ENCODE measurements at regions not wholly inside any gene's neighbourhood (a gene's known extent, or its start where the extent isn't known, plus 50 kb on each side); places are given as distances from the start of the nearest gene placed in this dataset.

DNA sequence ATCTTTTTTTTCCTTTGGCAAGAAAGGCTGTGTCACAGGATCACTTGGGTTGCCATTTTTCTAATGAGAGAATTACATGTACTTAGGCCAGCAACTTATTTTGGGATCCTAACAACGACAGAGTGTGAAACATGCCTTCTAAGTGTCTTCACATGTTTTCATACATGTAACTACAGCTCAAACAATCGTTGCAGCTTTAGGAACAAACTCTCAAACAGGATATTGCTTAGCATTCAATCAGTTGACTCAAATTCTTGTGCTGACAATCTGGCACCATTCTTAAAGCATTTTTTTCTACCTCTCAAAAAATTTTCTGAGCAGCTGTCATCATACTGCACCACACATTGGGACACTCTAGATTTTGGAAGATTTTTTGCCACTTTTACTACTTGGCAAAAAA, 435.5 kb downstream of the HINT1 start:
- H3K36me3 ChIP-seq (ENCODE audit: control insufficient read depth, insufficient read depth, low read length) = no peaks in the 10 kb centered on the region
- H3K4me3 ChIP-seq (ENCODE audit: low read length) = no peak overlapping the region
- peaks cover 1% of the 10 kb centered on the region; the same call in 1 of the 2 replicates for H3K4me1 ChIP-seq (ENCODE audit: control insufficient read depth, insufficient read depth, low read length)
- no peak overlapping the region for H3K27ac ChIP-seq (ENCODE audit: low read length)
- no CpG with 5 or more reads among the region's 2 CpGs for WGBS (ENCODE audit: insufficient coverage, insufficient read length)
- DNase-seq (ENCODE audit: low read depth, low spot score) = no peak
- no peaks in the 10 kb centered on the region for H3K9me3 ChIP-seq (ENCODE audit: control insufficient read depth, insufficient read depth, low read length)
- H3K27me3 ChIP-seq (ENCODE audit: control insufficient read depth, insufficient read depth, low read length) = no peaks in the 10 kb centered on the region

DNA sequence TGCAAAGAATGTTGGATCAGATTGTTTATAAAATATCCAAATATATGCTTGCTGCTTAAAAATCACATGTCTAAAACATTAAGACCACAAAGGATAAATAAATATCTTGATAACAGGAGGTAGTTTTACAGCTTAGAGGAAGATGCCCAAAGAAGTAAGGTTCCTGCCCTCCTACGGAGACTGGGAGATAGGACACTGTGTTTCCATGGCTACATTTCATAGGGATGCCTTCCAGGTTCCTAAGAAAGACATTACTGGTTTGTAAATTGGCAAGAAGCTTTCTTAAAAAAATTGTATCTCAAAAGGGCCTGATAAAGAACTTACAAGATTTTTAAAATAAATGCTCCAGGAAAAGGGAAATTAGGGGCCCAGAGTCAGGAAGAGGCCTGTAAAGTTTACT, 437.2 kb downstream of the HINT1 start:
- no peak for DNase-seq (ENCODE audit: low read depth, low spot score)
- H3K9me3 ChIP-seq (ENCODE audit: control insufficient read depth, insufficient read depth, low read length) = no peaks in the 10 kb centered on the region
- no peaks in the 10 kb centered on the region for H3K27me3 ChIP-seq (ENCODE audit: control insufficient read depth, insufficient read depth, low read length)
- H3K36me3 ChIP-seq (ENCODE audit: control insufficient read depth, insufficient read depth, low read length) = no peaks in the 10 kb centered on the region
- H3K4me1 ChIP-seq (ENCODE audit: control insufficient read depth, insufficient read depth, low read length) = peaks cover 1% of the 10 kb centered on the region; the same call in 1 of the 2 replicates
- H3K27ac ChIP-seq (ENCODE audit: low read length) = no peak overlapping the region
- no CpG with 5 or more reads among the region's 1 CpG for WGBS (ENCODE audit: insufficient coverage, insufficient read length)
- no peak overlapping the region for H3K4me3 ChIP-seq (ENCODE audit: low read length)

DNA sequence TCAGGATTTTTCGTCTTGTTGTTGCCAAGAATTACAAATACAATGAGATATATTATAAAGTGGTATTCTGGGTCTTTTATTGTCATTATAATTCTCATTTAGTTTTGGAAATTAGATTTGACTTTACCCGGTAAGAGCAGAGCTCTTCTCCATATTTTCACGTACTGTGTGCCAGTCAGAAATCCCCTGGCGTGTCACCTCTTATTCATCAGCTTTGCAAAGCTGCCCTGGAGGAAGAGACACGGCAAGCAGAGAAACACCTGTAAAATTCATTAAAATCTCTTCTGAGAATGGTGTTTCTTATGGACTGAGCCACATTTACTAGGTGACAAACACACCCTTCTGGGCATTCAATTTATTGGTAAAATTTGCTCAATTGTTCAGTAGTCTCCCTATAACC, 440.4 kb downstream of the HINT1 start:
- Histone ChIP-seq H3K27me3 (ENCODE audit: control insufficient read depth, insufficient read depth, low read length) (no peaks in the 10 kb centered on the region), H3K4me1 (ENCODE audit: control insufficient read depth, insufficient read depth, low read length) (no peaks in the 10 kb centered on the region), H3K27ac (ENCODE audit: low read length) (no peak overlapping the region), H3K9me3 (ENCODE audit: control insufficient read depth, insufficient read depth, low read length) (no peaks in the 10 kb centered on the region), H3K36me3 (ENCODE audit: control insufficient read depth, insufficient read depth, low read length) (no peaks in the 10 kb centered on the region), H3K4me3 (ENCODE audit: low read length) (no peak overlapping the region)
- no CpG with 5 or more reads among the region's 5 CpGs for WGBS (ENCODE audit: insufficient coverage, insufficient read length)
- DNase-seq (ENCODE audit: low read depth, low spot score) = no peak

- WGBS (ENCODE audit: insufficient coverage, insufficient read length) = no CpG with 5 or more reads among the region's 1 CpG
- H3K4me1 ChIP-seq (ENCODE audit: control insufficient read depth, insufficient read depth, low read length) = no peaks in the 10 kb centered on the region
- DNase-seq (ENCODE audit: low read depth, low spot score) = peak; percentile 13
- H3K9me3 ChIP-seq (ENCODE audit: control insufficient read depth, insufficient read depth, low read length) = no peaks in the 10 kb centered on the region
- no peak overlapping the region for H3K4me3 ChIP-seq (ENCODE audit: low read length)
- no peaks in the 10 kb centered on the region for H3K36me3 ChIP-seq (ENCODE audit: control insufficient read depth, insufficient read depth, low read length)
- H3K27me3 ChIP-seq (ENCODE audit: control insufficient read depth, insufficient read depth, low read length) = no peaks in the 10 kb centered on the region
- H3K27ac ChIP-seq (ENCODE audit: low read length) = no peak overlapping the region
Measured at GRCh38 chr5:130720355-130720754, 444.7 kb downstream of the HINT1 start.

- Histone ChIP-seq H3K36me3 (ENCODE audit: control insufficient read depth, insufficient read depth, low read length) (no peaks in the 10 kb centered on the region), H3K27ac (ENCODE audit: low read length) (no peak overlapping the region), H3K4me3 (ENCODE audit: low read length) (no peak overlapping the region), H3K27me3 (ENCODE audit: control insufficient read depth, insufficient read depth, low read length) (no peaks in the 10 kb centered on the region), H3K9me3 (ENCODE audit: control insufficient read depth, insufficient read depth, low read length) (no peaks in the 10 kb centered on the region), H3K4me1 (ENCODE audit: control insufficient read depth, insufficient read depth, low read length) (no peaks in the 10 kb centered on the region)
- WGBS (ENCODE audit: insufficient coverage, insufficient read length) = no CpG with 5 or more reads among the region's 3 CpGs
- no peak for DNase-seq (ENCODE audit: low read depth, low spot score)
Measured at GRCh38 chr5:130715541-130715940, 449.5 kb downstream of the HINT1 start.

- H3K27me3 ChIP-seq (ENCODE audit: control insufficient read depth, insufficient read depth, low read length) = no peaks in the 10 kb centered on the region
- no CpG with 5 or more reads among the region's 1 CpG for WGBS (ENCODE audit: insufficient coverage, insufficient read length)
- no peak overlapping the region for H3K4me3 ChIP-seq (ENCODE audit: low read length)
- no peaks in the 10 kb centered on the region for H3K4me1 ChIP-seq (ENCODE audit: control insufficient read depth, insufficient read depth, low read length)
- H3K36me3 ChIP-seq (ENCODE audit: control insufficient read depth, insufficient read depth, low read length) = no peaks in the 10 kb centered on the region
- no peak overlapping the region for H3K27ac ChIP-seq (ENCODE audit: low read length)
- H3K9me3 ChIP-seq (ENCODE audit: control insufficient read depth, insufficient read depth, low read length) = no peaks in the 10 kb centered on the region
- no peak for DNase-seq (ENCODE audit: low read depth, low spot score)
Measured at GRCh38 chr5:130714200-130714599, 450.9 kb downstream of the HINT1 start.

- Histone ChIP-seq H3K4me3 (ENCODE audit: low read length) (no peak overlapping the region), H3K27me3 (ENCODE audit: control insufficient read depth, insufficient read depth, low read length) (no peaks in the 10 kb centered on the region), H3K36me3 (ENCODE audit: control insufficient read depth, insufficient read depth, low read length) (no peaks in the 10 kb centered on the region), H3K9me3 (ENCODE audit: control insufficient read depth, insufficient read depth, low read length) (no peaks in the 10 kb centered on the region), H3K4me1 (ENCODE audit: control insufficient read depth, insufficient read depth, low read length) (no peaks in the 10 kb centered on the region), H3K27ac (ENCODE audit: low read length) (no peak overlapping the region)
- no peak for DNase-seq (ENCODE audit: low read depth, low spot score)
- WGBS (ENCODE audit: insufficient coverage, insufficient read length) = no CpG with 5 or more reads among the region's 1 CpG
Measured at GRCh38 chr5:130712324-130712723, 452.7 kb downstream of the HINT1 start.

DNA sequence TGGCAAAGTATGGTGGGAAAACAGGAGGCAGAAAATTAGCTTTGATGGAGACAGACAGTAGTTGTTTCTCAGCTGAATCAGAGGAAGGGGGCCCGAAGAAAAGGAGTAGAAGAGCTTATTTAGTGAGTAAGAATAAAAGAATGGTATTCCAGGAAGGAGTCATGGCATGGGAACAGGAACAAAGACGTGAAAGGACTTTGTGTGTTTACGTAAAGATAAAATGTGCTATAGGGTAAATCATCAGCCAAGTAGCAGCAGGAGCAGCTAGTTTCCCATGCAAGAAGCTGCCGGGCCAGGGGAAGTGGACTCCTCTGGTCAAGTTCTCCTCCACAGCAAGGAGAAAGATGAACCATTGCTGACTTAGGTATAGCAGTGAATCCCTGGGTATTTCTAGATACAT, 454.5 kb downstream of the HINT1 start:
- no CpG with 5 or more reads among the region's 4 CpGs for WGBS (ENCODE audit: insufficient coverage, insufficient read length)

DNA sequence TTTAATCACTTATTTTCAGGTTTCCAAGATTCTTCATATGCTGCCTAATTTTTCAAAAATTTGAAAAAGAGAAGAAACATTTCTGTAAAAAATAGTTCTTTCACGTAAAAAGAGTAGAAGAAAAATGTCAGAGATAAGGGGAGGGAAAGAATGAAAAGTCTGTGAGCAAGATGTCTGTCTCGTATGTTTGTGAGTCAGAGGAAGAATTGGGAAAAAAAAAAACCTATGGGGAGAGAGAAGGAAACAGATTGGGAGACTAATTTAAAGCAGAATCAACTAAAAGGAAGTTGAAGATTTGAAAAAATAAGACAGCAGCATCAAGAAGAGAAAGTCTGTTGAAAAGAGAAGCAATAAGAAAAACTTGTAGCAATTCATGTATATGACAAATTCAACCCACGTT, 456.3 kb downstream of the HINT1 start:
- H3K27ac ChIP-seq (ENCODE audit: low read length) = no peak overlapping the region
- H3K27me3 ChIP-seq (ENCODE audit: control insufficient read depth, insufficient read depth, low read length) = no peaks in the 10 kb centered on the region
- H3K36me3 ChIP-seq (ENCODE audit: control insufficient read depth, insufficient read depth, low read length) = no peaks in the 10 kb centered on the region
- WGBS (ENCODE audit: insufficient coverage, insufficient read length) = no CpG with 5 or more reads among the region's 3 CpGs
- no peaks in the 10 kb centered on the region for H3K9me3 ChIP-seq (ENCODE audit: control insufficient read depth, insufficient read depth, low read length)
- no peak for DNase-seq (ENCODE audit: low read depth, low spot score)
- no peak overlapping the region for H3K4me3 ChIP-seq (ENCODE audit: low read length)
- no peaks in the 10 kb centered on the region for H3K4me1 ChIP-seq (ENCODE audit: control insufficient read depth, insufficient read depth, low read length)

More for the DNA sequence above, 454.5 kb downstream of the HINT1 start:
- Histone ChIP-seq H3K36me3 (ENCODE audit: control insufficient read depth, insufficient read depth, low read length) (no peaks in the 10 kb centered on the region), H3K4me1 (ENCODE audit: control insufficient read depth, insufficient read depth, low read length) (no peaks in the 10 kb centered on the region), H3K27ac (ENCODE audit: low read length) (no peak overlapping the region), H3K27me3 (ENCODE audit: control insufficient read depth, insufficient read depth, low read length) (no peaks in the 10 kb centered on the region), H3K9me3 (ENCODE audit: control insufficient read depth, insufficient read depth, low read length) (no peaks in the 10 kb centered on the region), H3K4me3 (ENCODE audit: low read length) (no peak overlapping the region)
- DNase-seq (ENCODE audit: low read depth, low spot score) = no peak

- Histone ChIP-seq H3K36me3 (ENCODE audit: control insufficient read depth, insufficient read depth, low read length) (no peaks in the 10 kb centered on the region), H3K27me3 (ENCODE audit: control insufficient read depth, insufficient read depth, low read length) (no peaks in the 10 kb centered on the region), H3K4me1 (ENCODE audit: control insufficient read depth, insufficient read depth, low read length) (no peaks in the 10 kb centered on the region), H3K27ac (ENCODE audit: low read length) (no peak overlapping the region), H3K4me3 (ENCODE audit: low read length) (no peak overlapping the region), H3K9me3 (ENCODE audit: control insufficient read depth, insufficient read depth, low read length) (no peaks in the 10 kb centered on the region)
- DNase-seq (ENCODE audit: low read depth, low spot score) = no peak
- WGBS (ENCODE audit: insufficient coverage, insufficient read length) = no CpG with 5 or more reads among the region's 5 CpGs
Measured at GRCh38 chr5:130706696-130707095, 458.4 kb downstream of the HINT1 start.

- WGBS (ENCODE audit: insufficient coverage, insufficient read length) = no CpG with 5 or more reads among the region's 2 CpGs
- no peak overlapping the region for H3K4me3 ChIP-seq (ENCODE audit: low read length)
- no peak overlapping the region for H3K27ac ChIP-seq (ENCODE audit: low read length)
- no peaks in the 10 kb centered on the region for H3K9me3 ChIP-seq (ENCODE audit: control insufficient read depth, insufficient read depth, low read length)
- no peaks in the 10 kb centered on the region for H3K4me1 ChIP-seq (ENCODE audit: control insufficient read depth, insufficient read depth, low read length)
- no peaks in the 10 kb centered on the region for H3K36me3 ChIP-seq (ENCODE audit: control insufficient read depth, insufficient read depth, low read length)
- no peak for DNase-seq (ENCODE audit: low read depth, low spot score)
- H3K27me3 ChIP-seq (ENCODE audit: control insufficient read depth, insufficient read depth, low read length) = no peaks in the 10 kb centered on the region
Measured at GRCh38 chr5:130705368-130705767, 459.7 kb downstream of the HINT1 start.
